Endothelial cell of umbilical vein (primary cell): ENCODE measurements at regions not wholly inside any gene's neighbourhood (a gene's known extent, or its start where the extent isn't known, plus 50 kb on each side); places are given as distances from the start of the nearest gene placed in this dataset.

Source experiments
- BruUV-seq: library from RNA; stranded (reverse); fragments of 400-500 nt; replicated peaks from 2 replicates; lab custom pipeline; 2021; lab: Mats Ljungman, UMichigan
- CTCF ChIA-PET: fragments of 300-600, 350-600 bp; sonication (Branson Sonifier 250); formaldehyde crosslinking; loops from one replicate; lab custom pipeline; 2021; ENCODE audit warnings: antibody characterized with exemption, inconsistent platforms; lab: Charles Lee
- POLR2A ChIA-PET: fragments of 300-600, 350-600 bp; sonication (Branson Sonifier 250); formaldehyde crosslinking; loops from one replicate; lab custom pipeline; 2021; ENCODE audit warnings: antibody characterized with exemption, inconsistent platforms; lab: Charles Lee
- DNase-seq: peaks from one replicate; pipeline ENCODE4 v3.0.0-alpha.2; 2011; ENCODE audit warnings: low read depth, low spot score
- FAIRE-seq: peaks from 2 replicates; lab custom pipeline; 2011; peaks lifted over from hg19 to GRCh38; lab: Jason Lieb, UNC
- H2AFZ ChIP-seq: 2 replicates; pipeline ENCODE4 v1.6.0; 2012; ENCODE audit warnings: low read depth, low read length, control low read depth, inconsistent platforms
- H3K27ac ChIP-seq: 2 replicates; pipeline ENCODE4 v1.5.1; 2011; ENCODE audit warnings: low read depth, mild to moderate bottlenecking, control low read depth, low read length, moderate library complexity; ENCODE audit not compliant: insufficient read depth
- H3K27me3 ChIP-seq, 2 experiments: 2 replicates each; pipeline versions ENCODE4 v1.6.0 to v1.6.1; 2011; ENCODE audit warnings: low read length in 2 of 2, mixed read lengths in 1 of 2; ENCODE audit not compliant: control insufficient read depth in 2 of 2, insufficient read depth in 2 of 2
- H3K36me3 ChIP-seq, 2 experiments: 2 replicates in 1 of 2; 3 replicates in 1 of 2; pipeline ENCODE4 v1.5.1; 2011; ENCODE audit warnings: low read length in 2 of 2, mild to moderate bottlenecking in 1 of 2, moderate library complexity in 1 of 2; ENCODE audit not compliant: control insufficient read depth in 2 of 2, insufficient read depth in 2 of 2; ENCODE audit errors: extremely low read depth in 1 of 2
- H3K4me1 ChIP-seq: 3 replicates; pipeline ENCODE4 v1.5.1; 2011; ENCODE audit warnings: mild to moderate bottlenecking, low read length; ENCODE audit not compliant: control insufficient read depth, insufficient read depth; ENCODE audit errors: extremely low read depth
- H3K4me2 ChIP-seq: 2 replicates; pipeline ENCODE4 v1.6.1; 2011; ENCODE audit warnings: low read length, control low read depth, mixed read lengths; ENCODE audit not compliant: insufficient read depth
- H3K4me3 ChIP-seq, 3 experiments: fragments of 200-600 bp in 1 of 3; sonication (generic), shearing (Covaris generic) in 1 of 3; replicated peaks in 1 of 3; 2 replicates each; pipeline ENCODE4 v1.5.1; 2011 to 2016; ENCODE audit warnings: control low read depth in 3 of 3, low read length in 3 of 3, mild to moderate bottlenecking in 2 of 3, inconsistent platforms in 1 of 3, low read depth in 1 of 3, moderate library complexity in 1 of 3; ENCODE audit not compliant: insufficient read depth in 1 of 3
- H3K79me2 ChIP-seq: 2 replicates; pipeline ENCODE4 v1.6.0; 2012; ENCODE audit warnings: low read length, inconsistent platforms; ENCODE audit not compliant: control insufficient read depth, insufficient read depth
- H3K9ac ChIP-seq: replicated peaks from 2 replicates; pipeline ENCODE3; 2011; ENCODE audit warnings: low read length, control low read depth; ENCODE audit not compliant: insufficient read depth; ENCODE audit errors: extremely low read depth
- H3K9me1 ChIP-seq: replicated peaks from 3 replicates; pipeline ENCODE4 v1.6.0; 2011; ENCODE audit warnings: mild to moderate bottlenecking, low read length; ENCODE audit not compliant: control insufficient read depth, insufficient read depth; ENCODE audit errors: extremely low read depth
- H3K9me3 ChIP-seq: replicated peaks from 2 replicates; pipeline ENCODE4 v1.5.1; 2012; ENCODE audit warnings: low read length, inconsistent platforms; ENCODE audit not compliant: control insufficient read depth, insufficient read depth
- H4K20me1 ChIP-seq: replicated peaks from 2 replicates; pipeline ENCODE3; 2011; ENCODE audit warnings: mild to moderate bottlenecking, low read length; ENCODE audit not compliant: control insufficient read depth, insufficient read depth; ENCODE audit errors: extremely low read depth
- CTCF ChIP-seq, 2 donors: IDR thresholded peaks; 1 replicate in 1 of 2; 2 replicates in 1 of 2; pipeline ENCODE4 v1.5.1; 2011; ENCODE audit warnings: low read length in 2 of 2, mild to moderate bottlenecking in 2 of 2, moderate library complexity in 2 of 2, control low read depth in 1 of 2, inconsistent platforms in 1 of 2, low read depth in 1 of 2; ENCODE audit not compliant: insufficient read depth in 1 of 2; ENCODE audit errors: extremely low read depth in 1 of 2
- EZH2 ChIP-seq: IDR thresholded peaks from 2 replicates; pipeline ENCODE4 v1.6.1; 2012; ENCODE audit warnings: borderline replicate concordance, low read depth, mild to moderate bottlenecking, moderate library complexity, low read length, inconsistent platforms; ENCODE audit not compliant: severe bottlenecking
- GATA2 ChIP-seq: IDR thresholded peaks from 2 replicates; pipeline ENCODE4 v1.7.0; 2011; ENCODE audit warnings: low read depth, mild to moderate bottlenecking, moderate library complexity, mixed read lengths, low read length; ENCODE audit not compliant: insufficient read length, insufficient read depth
- JUN ChIP-seq: IDR thresholded peaks from 2 replicates; pipeline ENCODE4 v1.6.1; 2011; ENCODE audit warnings: borderline replicate concordance, low read depth; ENCODE audit not compliant: insufficient read length, insufficient read depth
- MAX ChIP-seq: IDR thresholded peaks from 2 replicates; pipeline ENCODE4 v1.6.1; 2011; ENCODE audit not compliant: insufficient read depth, insufficient read length
- MYC ChIP-seq: IDR thresholded peaks from one replicate; pipeline ENCODE4 v1.6.1; 2011; ENCODE audit warnings: mild to moderate bottlenecking, low read depth, low read length
- POLR2A ChIP-seq: IDR thresholded peaks from 2 replicates; pipeline ENCODE4 v1.6.1; 2012; ENCODE audit warnings: low read depth, mild to moderate bottlenecking, control low read depth, low read length
- POLR2AphosphoS5 ChIP-seq: IDR thresholded peaks from 2 replicates; pipeline ENCODE4 v1.6.1; 2012; ENCODE audit warnings: low read depth, mild to moderate bottlenecking, control low read depth, low read length, moderate library complexity; ENCODE audit not compliant: insufficient read depth
- dilution Hi-C: fragments of 300-500 bp; cut with MboI; formaldehyde crosslinking; loops from one replicate; pipeline ENCODE4 v1.15.0; 2019; ENCODE audit warnings: low sequenced_read_pairs; ENCODE audit not compliant: extremely low pct_ligation_motif_present
- intact Hi-C: fragments of 100-400 bp; cut with micrococcal nuclease; formaldehyde crosslinking; loops from one replicate; pipeline ENCODE4 v1.10.0; 2022

GRCh38 chr20:52791091-52791490, 181.1 kb upstream of the TSHZ2 start:
- H2AFZ ChIP-seq = no peak overlapping the region
- no peaks in the 10 kb centered on the region for H3K9me3 ChIP-seq
- no peak overlapping the region for H3K9ac ChIP-seq
- no peaks in the 10 kb centered on the region for H3K27me3 ChIP-seq
- H3K4me1 ChIP-seq = no peaks in the 10 kb centered on the region
- DNase-seq (no peak), FAIRE-seq (no peak)
- TF ChIP-seq CTCF (IDR thresholded peaks at IDR 0.05; ENCODE audit: extremely low read depth in 1 of 2, insufficient read depth in 1 of 2, low read depth in 1 of 2, low read length in 2 of 2) (no peak), POLR2A (no peak), MAX (no peak), EZH2 (no peak), MYC (no peak), GATA2 (no peak), POLR2AphosphoS5 (no peak), JUN (no peak)
- BruUV-seq = no TSS peak
- CTCF ChIA-PET = no interaction called here
- H3K4me2 ChIP-seq = no peak overlapping the region
- H3K9me1 ChIP-seq = no peaks in the 10 kb centered on the region
- dilution Hi-C loops (no loop called here), intact Hi-C loops (no loop called here)
- no peaks in the 10 kb centered on the region for H3K36me3 ChIP-seq
- POLR2A ChIA-PET = no interaction called here
- H3K4me3 ChIP-seq = no peak overlapping the region
- no peaks in the 10 kb centered on the region for H3K79me2 ChIP-seq
- no peaks in the 10 kb centered on the region for H4K20me1 ChIP-seq
- H3K27ac ChIP-seq = no peak overlapping the region
